ENCODE measurements at regions not wholly inside any gene's neighbourhood (a gene's known extent, or its start where the extent isn't known, plus 50 kb on each side); places are given as distances from the start of the nearest gene placed in this dataset.

DNA sequence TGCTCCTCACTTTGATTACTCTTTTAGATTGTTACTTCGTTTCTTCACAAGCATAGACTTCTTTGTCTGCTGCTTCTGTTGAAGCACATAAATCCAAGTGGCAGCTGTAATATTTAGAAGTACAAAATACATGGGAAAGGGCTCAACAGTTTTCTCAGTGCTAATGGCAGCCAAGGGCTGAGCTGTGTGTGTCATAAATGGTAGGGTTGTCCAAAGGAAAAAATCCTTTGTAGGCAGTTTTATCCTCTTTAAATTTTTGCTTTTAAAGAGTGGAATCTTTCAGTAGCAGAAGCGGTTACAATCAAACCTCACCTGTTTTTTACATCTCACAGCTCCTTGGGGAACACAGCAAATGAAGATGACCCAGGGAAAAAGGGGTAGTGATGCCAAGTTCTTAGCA is 650.8 kb downstream of the PLPP3 start:
- Histone ChIP-seq H3K36me3 (ENCODE audit: control insufficient read depth in 2 of 4, insufficient read depth in 4 of 4, low read length in 3 of 4) (no peaks in the 10 kb centered on the region), H3K27me3 (replicated peaks in 1 of 4; ENCODE audit: control insufficient read depth in 3 of 4, extremely low read depth in 1 of 4, insufficient read depth in 3 of 4, low read length in 3 of 4) (no peaks in the 10 kb centered on the region; a peak in 1 of 7 replicates), H3K14ac (ENCODE audit: insufficient read length) (no peak overlapping the region), H4K5ac (ENCODE audit: insufficient read length, low read depth, low read length) (no peak overlapping the region), H3K56ac (replicated peaks; ENCODE audit: insufficient read length, low read depth, low read length) (no peak overlapping the region), H2BK20ac (ENCODE audit: low read length) (no peak overlapping the region), H3K79me1 (ENCODE audit: low read depth, low read length) (no peaks in the 10 kb centered on the region), H3K4ac (replicated peaks; ENCODE audit: insufficient read length, low read depth, low read length) (no peak overlapping the region), H2AFZ (ENCODE audit: low read length) (no peak overlapping the region), H3K27ac (ENCODE audit: low read depth, low read length) (no peak overlapping the region), H2BK15ac (ENCODE audit: low read length) (no peak overlapping the region), H3K23me2 (ENCODE audit: low read depth, low read length) (no peaks in the 10 kb centered on the region), H4K8ac (ENCODE audit: extremely low read depth, insufficient read depth, low read length) (no peak overlapping the region), H4K91ac (replicated peaks; ENCODE audit: insufficient read length, low read length) (no peak overlapping the region), H2AK5ac (ENCODE audit: low read depth, low read length) (no peak overlapping the region), H3K4me3 (ENCODE audit: extremely low read depth in 1 of 4, insufficient read depth in 2 of 4, low read depth in 3 of 4, low read length in 4 of 4) (no peak overlapping the region), H2BK120ac (replicated peaks; ENCODE audit: low read depth, low read length) (no peak overlapping the region), H3K9ac (replicated peaks in 1 of 4; ENCODE audit: extremely low read depth in 1 of 4, low read depth in 3 of 4, low read length in 3 of 4) (no peak overlapping the region), H4K20me1 (replicated peaks in 1 of 2; ENCODE audit: control insufficient read depth in 1 of 2, insufficient read depth in 2 of 2, low read length in 2 of 2) (no peaks in the 10 kb centered on the region), H2BK12ac (ENCODE audit: low read depth, low read length) (no peak overlapping the region), H3K18ac (ENCODE audit: extremely low read depth, low read length) (no peak overlapping the region), H3K9me3 (ENCODE audit: insufficient read depth in 2 of 2, low read depth in 1 of 2, low read length in 1 of 2) (no peaks in the 10 kb centered on the region), H3K4me2 (ENCODE audit: insufficient read depth in 1 of 2, low read depth in 2 of 2, low read length in 2 of 2) (no peak overlapping the region), H3K23ac (ENCODE audit: insufficient read length) (no peak overlapping the region), H3K79me2 (ENCODE audit: control insufficient read depth in 1 of 2, insufficient read depth in 2 of 2, low read length in 2 of 2) (no peaks in the 10 kb centered on the region), H3K4me1 (replicated peaks in 1 of 4; ENCODE audit: control insufficient read depth in 3 of 4, insufficient read depth in 4 of 4, low read length in 3 of 4) (no peaks in the 10 kb centered on the region), H2BK5ac (ENCODE audit: low read depth, low read length) (no peak overlapping the region)
- 83% methylated on average over 2 of the region's 2 CpGs; no CpG with 5 or more reads in 1 of the 2 experiments for WGBS, 2 experiments (ENCODE audit: extremely low coverage in 1 of 2, insufficient coverage in 1 of 2, insufficient read length in 1 of 2, insufficient replicate concordance in 2 of 2, low coverage in 1 of 2, low lambda C conversion rate in 2 of 2, missing lambda C conversion rate in 1 of 2)
- FAIRE-seq = no peak
- POLR2A ChIA-PET (ENCODE audit: partially characterized antibody) = no interaction called here
- CTCF ChIA-PET (ENCODE audit: partially characterized antibody) = interaction anchor here (0.9 kb wide), 1 partner anchor 11 kb away, joined by 3 read pairs; no protein-coding TSS in a partner anchor
- no peak for DNase-seq (ENCODE audit: low read depth in 1 of 2, low spot score in 2 of 2)
- TF ChIP-seq SIRT6 (IDR thresholded peaks at IDR 0.05; ENCODE audit: low read length) (no peak), CBX8 (IDR thresholded peaks at IDR 0.05; ENCODE audit: borderline replicate concordance, low read depth, low read length) (no peak), SAP30 (IDR thresholded peaks at IDR 0.05; ENCODE audit: insufficient read depth, insufficient replicate concordance, low read length) (no peak), GABPA (IDR thresholded peaks at IDR 0.05; ENCODE audit: borderline replicate concordance, insufficient read depth, low read length) (no peak), JUND (IDR thresholded peaks at IDR 0.05; ENCODE audit: low read length) (no peak), PHF8 (conservative IDR thresholded peaks at IDR 0.05; ENCODE audit: low read depth, low read length) (no peak), CTBP2 (IDR thresholded peaks at IDR 0.05; ENCODE audit: borderline replicate concordance, insufficient read depth, insufficient read length, low read length) (no peak)
